HG03039 (cell line): ENCODE measurements at regions not wholly inside any gene's neighbourhood (a gene's known extent, or its start where the extent isn't known, plus 50 kb on each side); places are given as distances from the start of the nearest gene placed in this dataset.
"Not testable (repeated sequence)": the region's sequence is repeated elsewhere in the genome, so short reads cannot be mapped to it uniquely, and the experiment has no call there.

ENCODE experiments used
- ATAC-seq: cut with Tn5 transposase; IDR thresholded peaks from one replicate; pipeline ENCODE4 v1.9.1; 2021; ENCODE audit warnings: mild to moderate bottlenecking, moderate library complexity; ENCODE audit not compliant: unreplicated experiment

GRCh38 chr2:215799194-215799593 lies 214.2 kb downstream of the MREG start:
- ATAC-seq: no peak

GRCh38 chr2:215797676-215798075 lies 215.7 kb downstream of the MREG start:
- no peak for ATAC-seq

GRCh38 chr2:215796140-215796855 lies 217.1 kb downstream of the MREG start:
- ATAC-seq: no peak

GRCh38 chr2:215794829-215795546 lies 218.4 kb downstream of the MREG start:
- no peak for ATAC-seq

- no peak for ATAC-seq
These were observed 219.4 kb downstream of the MREG start for GRCh38 chr2:215793747-215794595.

- no peak for ATAC-seq
These were observed 221.8 kb downstream of the MREG start for GRCh38 chr2:215791481-215791937.

GRCh38 chr2:215790523-215791421 lies 222.6 kb downstream of the MREG start:
- no peak for ATAC-seq

GRCh38 chr2:215787565-215788178 lies 225.7 kb downstream of the MREG start:
- no peak for ATAC-seq

GRCh38 chr2:215787025-215787424 lies 226.3 kb downstream of the MREG start:
- ATAC-seq: no peak

GRCh38 chr2:215784371-215784783 lies 229.0 kb downstream of the MREG start:
- ATAC-seq: no peak

GRCh38 chr2:215783640-215784039 lies 229.7 kb downstream of the MREG start:
- not testable (repeated sequence) for ATAC-seq

- no peak for ATAC-seq
These were observed 230.4 kb downstream of the MREG start for GRCh38 chr2:215782965-215783364.

- no peak for ATAC-seq
These were observed 231.1 kb downstream of the MREG start for GRCh38 chr2:215782295-215782694.

- no peak for ATAC-seq
These were observed 232.3 kb downstream of the MREG start for GRCh38 chr2:215780907-215781685.

GRCh38 chr2:215780313-215780712 lies 233.0 kb downstream of the MREG start:
- ATAC-seq: no peak

GRCh38 chr2:215779912-215780311 lies 233.4 kb downstream of the MREG start:
- ATAC-seq: no peak

- no peak for ATAC-seq
These were observed 235.8 kb downstream of the MREG start for GRCh38 chr2:215777465-215778044.

GRCh38 chr2:215775106-215775505 lies 238.2 kb downstream of the MREG start:
- no peak for ATAC-seq

- no peak for ATAC-seq
These were observed 239.6 kb downstream of the MREG start for GRCh38 chr2:215773728-215774127.
